NCI-H774 (cell line): ENCODE measurements at regions not wholly inside any gene's neighbourhood (a gene's known extent, or its start where the extent isn't known, plus 50 kb on each side); places are given as distances from the start of the nearest gene placed in this dataset.

ENCODE experiments used
- DNase-seq: peaks from one replicate; lab custom pipeline; 2025; lab: John Stamatoyannopoulos, UW

DNA sequence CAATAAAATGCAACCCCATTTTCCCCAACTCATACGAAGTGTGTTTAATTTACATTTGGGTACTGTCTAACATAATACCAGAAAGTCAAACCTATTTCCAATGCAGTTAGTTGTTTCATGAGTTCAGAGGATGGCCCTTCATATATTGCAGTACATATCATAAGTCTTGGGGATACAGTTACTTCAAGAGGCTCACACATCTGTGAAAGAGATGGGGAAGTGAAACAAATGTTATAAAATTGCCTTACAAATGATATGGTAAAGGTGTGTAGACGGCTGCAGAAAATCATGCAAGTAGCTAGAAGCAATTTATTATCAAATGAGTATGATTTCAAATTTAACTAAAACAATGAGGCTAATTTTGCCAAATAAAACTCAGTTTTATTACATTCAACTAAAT is 219.0 kb upstream of the CDH12 start:
- DNase-seq = no peak

DNA sequence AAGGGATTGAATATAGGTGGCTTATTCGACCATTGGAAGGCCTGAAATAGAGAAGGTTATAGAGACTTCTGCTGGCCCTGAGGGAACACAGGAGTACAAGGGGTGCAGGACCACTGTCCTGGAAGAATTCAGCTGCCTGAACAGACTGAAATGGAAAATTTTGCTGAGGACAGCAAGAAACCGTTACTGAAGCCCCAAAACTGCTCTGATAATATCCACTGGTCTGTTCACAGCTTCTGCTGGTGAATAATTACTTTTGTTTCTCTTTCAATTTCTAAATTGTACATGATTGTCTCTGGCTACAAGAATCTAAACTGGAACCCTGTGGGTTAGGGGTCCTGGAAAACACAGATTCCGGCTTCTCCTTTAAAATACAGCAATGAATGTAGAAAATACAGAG is 218.5 kb upstream of the CDH12 start:
- no peak for DNase-seq

DNA sequence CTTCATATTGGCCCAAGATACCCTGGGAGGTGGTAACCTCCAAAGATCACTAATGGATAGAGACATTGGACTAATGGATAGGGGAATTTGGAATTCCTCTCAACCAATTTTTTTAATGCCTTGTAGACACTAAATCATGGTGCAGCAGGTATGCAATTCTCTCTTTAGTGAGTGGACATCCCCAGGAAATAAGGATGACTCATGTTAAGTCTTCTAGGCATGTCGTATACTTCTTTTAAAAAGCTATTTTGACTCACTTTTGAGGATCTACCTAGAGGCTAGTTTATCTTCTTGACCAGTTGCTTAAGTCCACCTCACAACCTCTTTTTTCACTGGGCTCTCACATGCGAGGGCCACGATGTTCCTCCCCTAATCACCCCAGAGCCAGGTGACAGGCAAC is 211.6 kb upstream of the CDH12 start:
- no peak for DNase-seq

DNA sequence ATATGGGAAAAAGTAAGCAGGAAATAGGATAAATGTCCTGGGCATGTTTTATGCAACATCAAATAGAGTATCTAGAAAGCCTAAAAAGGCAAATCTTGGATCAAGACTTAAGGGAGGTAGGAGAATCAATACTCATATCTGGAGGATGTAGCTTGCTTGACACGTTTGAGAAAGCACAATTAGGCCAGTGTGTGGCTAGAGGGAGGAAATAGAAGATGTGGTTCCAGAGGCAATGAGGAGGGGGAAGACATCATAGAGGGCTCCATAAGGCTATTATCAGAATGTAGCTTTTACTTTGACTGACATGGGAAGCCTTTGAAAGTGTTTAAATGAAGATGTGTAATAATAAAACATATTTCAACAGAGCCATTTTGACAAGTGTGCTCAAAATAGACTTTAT is 200.7 kb upstream of the CDH12 start:
- DNase-seq = no peak

DNA sequence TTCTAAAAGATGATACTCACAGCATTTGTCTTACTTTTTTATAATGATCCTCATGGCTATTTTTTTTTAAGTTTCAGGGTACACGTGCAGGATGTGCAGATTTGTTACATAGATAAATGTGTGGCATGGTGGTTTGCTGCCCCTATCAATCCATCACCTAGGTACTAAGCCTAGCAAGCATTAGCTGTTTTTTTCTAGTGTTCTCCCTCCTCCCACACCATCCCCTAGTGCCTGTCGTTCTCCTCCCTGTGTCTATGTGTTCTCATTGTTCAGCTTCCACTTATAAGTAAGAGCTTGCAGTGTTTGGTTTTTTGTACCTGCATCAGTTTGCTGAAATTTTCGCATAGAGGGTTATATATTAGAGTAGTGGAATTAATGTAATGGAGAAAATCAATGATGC is 189.1 kb upstream of the CDH12 start:
- no peak for DNase-seq

DNA sequence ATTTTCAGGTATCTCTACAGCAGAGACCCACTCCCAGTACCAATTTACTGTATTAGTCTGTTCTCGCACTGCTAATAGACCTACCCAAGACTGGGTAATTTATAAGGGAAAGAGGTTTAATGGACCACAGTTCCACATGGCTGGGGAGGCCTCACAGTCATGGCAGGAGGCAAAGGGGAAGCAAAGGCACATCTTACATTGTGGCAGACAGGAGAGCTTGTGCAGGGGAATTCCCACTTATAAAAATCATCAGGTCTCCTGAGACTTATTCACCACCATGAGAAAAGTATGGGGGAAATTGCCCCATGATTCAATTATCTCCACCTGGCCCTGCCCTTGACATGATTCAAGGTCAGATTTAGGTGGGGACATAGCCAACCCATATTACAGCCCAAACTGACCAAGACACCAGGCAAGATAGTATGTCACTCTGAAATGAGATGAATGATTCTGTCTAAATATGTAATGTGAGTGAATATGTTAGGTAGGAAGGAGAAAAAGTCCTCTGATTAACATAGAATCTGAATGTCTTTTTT is 182.5 kb upstream of the CDH12 start:
- DNase-seq = no peak

DNA sequence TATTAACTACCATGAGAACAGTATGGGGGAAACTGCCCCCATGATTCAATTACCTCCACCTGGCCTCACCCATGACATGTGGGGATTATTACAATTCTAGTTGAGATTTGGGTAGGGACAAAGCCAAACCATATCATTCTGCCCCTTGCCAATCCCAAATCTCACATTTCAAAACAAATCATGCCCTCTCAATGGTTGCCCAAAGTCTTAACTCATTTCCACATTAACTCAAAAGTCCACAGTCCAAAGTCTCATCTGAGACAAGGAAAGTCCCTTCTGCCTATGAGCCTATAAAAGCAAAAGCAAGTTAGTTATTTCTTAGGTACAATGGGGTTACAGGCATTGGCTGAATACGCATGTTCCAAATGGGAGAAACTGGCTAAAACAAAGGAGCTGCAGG is 180.7 kb upstream of the CDH12 start:
- no peak for DNase-seq

DNA sequence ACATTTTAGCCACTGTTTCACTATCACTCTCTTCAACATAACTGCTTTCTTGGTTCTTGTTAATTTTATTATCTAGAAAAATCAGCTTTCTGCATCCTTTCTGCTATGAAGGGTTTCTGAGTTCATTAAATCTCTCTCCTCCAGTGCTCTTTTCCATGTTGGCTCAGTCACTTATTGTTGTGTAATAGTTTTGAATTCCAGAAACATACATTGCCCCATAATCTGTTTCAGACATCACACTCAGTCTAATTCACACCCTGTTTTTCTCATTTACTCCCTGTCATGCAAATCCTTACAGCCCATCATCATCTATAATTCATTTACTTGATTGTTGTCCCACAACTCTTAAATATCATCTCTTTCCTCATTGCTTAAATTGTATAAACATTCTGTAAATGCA is 176.1 kb upstream of the CDH12 start:
- no peak for DNase-seq

DNA sequence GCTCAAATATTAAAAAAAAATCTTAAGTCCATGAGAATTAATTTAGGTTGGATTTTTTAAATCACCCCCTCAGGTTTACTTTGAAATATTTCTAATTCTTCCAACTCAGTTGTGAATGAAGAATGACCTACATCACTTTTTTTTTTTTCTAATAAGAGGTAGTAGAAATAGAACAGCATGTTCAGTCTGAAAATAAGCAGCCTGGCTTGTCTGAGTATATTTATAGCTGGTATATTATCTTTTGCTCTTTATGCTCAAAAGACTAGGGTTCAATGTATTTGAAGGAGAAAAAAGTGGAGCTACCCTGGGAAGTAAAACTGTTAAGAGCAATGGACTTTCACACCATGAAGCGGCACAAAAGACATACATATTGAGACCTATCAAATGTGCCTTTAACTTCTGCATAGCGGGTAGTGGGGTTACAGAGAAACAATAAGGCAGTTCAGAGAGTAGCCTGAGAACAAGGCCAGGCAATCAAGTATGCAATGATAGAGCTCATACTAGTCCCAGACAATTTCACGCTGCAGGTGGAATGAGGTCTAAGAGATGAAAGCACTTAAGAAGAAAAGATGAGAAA is 175.4 kb upstream of the CDH12 start:
- DNase-seq = no peak

DNA sequence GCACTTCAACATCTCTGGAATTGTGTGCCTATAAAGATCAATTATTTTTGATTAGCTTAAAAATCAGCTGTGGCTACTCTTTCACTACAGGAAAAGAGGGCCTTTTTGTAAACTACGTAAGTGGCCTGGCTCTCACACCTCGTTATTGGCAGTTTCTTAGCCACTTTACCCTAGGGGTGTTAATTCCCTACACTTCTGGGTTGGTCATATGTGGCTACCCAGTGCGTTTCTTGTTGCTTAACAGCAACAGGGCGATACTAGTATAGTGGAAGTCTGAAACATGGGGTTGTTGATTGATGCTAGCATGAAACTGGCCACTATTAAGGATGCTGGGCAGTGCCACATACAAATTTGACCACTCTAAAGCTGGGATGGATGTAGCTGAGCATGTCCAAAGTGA is 174.7 kb upstream of the CDH12 start:
- DNase-seq = no peak

DNA sequence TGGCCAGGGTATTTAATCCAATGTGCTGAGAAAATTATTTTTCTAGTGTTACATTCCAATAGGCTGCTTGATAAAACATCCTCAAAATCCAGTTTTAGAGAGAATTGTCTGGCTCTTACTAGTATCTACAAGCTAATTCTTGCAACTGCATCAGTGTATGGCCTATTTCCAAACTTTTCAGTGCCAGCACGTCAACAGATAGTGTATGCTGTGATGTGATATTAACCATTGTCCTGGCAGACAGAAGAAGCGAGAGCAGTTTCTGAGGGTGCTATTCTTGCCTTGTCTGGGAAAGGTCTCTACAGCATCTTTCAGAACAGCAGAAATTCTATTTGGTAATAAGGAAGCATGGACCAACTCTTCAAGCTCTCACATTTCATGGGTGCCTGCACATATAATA is 174.2 kb upstream of the CDH12 start:
- DNase-seq = no peak

DNA sequence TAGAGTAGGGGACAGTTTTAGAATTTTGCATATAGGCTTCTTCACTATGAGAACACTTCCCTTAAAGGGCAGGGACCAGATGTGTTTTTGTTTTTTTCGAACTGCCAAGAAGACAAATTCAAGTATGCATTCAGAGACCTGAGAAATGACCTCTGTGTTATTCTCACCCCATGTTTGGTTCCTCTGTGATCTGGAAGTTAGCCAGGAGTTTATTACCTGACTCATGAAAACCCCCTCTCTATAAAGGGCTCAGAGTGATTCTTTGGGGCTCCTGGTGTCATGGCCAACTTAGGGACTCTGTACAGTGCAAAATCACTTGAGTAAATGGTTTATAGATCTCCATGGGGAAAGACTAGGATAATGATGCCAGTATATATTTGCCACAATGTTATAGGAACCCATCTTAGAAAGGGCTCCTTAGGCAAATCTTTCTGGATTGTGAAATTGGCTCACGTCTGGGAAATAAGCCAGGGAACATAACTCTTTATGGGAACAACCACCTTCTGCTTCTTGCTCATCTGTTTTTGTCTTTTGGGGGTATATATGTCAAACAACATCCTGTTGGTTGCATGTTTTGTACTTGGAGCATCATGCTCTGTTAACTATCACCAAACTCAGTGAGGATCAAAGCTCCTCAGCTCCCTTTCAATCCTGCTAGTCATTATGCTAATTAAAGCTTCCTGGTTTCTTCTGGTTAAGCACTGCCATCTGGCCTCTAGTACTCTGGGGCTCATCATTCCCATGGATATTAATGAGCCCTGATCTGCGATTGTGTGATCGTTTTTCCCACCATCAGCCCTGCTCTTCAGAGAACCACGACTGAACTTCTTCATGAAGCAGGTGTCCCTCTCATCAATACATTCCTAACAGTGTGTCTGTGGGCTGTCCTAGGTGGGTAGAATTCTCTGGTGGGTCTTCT is 173.4 kb upstream of the CDH12 start:
- no peak for DNase-seq

DNA sequence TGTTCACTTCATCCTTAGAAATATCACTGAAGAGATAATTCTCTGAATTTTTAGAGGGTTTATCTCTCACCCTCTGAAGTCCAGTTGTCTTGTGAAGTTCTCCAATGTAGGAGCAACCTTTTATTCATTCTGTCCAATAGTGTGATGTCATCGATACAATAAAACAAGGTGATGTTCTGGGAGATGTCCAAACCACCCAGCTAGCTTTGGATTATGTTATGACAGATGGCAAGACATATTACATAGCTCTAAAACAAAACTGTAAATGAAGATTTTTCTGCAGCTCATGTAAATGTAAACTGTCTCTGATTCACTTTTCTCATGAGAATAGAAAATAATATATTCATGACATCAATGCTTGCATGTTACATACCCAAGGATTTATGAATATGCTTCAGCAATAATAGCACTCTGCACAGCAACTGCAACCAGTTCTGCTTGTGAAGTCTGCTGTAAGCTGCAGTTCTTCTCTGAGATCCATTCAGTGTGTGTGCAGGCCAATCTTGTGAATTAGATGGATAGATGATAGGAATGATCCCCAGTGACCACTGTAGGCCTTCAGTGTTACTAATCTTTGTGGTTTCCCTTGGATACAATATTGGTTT is 172.6 kb upstream of the CDH12 start:
- no peak for DNase-seq

DNA sequence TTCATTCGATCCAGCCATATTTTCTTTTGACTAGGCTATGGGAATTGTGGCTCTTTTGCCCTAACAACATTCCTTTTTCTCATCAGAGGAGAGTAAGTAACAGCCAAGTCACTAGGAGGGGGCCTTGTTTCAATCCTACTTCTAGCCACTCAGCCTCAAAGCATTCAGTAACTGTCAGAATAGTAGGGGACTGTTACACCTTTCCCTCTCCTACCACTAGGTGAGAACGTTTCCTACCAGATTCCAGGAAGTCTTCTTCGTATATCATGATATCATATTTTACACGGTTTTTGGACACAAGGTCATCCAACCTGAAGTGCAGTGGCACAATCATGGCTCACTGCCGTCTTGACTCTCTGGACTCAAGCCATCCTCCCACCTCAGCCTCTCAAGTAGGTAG is 171.3 kb upstream of the CDH12 start:
- no peak for DNase-seq

DNA sequence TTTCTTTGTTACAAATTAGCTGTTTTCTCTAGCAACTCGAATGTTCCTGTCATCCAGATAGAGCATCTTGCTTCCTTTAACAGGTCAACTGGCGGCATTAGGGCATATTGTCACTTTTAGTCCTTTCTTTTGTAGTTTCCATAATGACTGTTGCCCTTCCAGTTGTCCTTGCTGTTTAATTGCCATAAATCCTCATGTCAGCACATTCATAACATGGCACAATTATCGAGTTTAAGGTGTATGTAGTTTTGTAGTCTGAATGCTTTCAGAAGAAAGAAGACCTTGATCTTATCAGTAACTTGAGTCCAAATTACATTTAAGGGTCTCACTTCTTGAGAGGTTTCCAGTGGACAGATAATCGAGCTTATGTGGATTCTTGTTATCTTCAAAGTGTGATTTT is 161.7 kb upstream of the CDH12 start:
- no peak for DNase-seq

DNA sequence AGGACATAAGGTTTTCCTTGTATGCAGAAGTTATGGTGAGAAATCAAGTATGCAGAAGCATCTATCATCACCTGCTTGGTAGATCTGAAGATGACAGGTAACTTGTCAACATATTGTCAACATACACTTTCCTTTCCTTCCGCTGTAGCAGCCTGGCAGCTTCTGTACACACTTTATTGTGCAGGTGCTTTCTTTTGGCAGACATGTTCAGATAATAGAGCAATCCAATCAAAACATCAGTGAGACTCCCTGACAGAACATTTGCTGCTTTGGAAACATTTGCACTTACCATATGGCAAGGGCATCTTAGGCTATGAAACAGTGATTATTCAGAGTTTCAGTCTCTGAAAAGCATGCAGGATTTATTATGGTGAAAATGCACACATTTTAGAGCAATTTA is 161.1 kb upstream of the CDH12 start:
- peak; percentile 68 for DNase-seq

DNA sequence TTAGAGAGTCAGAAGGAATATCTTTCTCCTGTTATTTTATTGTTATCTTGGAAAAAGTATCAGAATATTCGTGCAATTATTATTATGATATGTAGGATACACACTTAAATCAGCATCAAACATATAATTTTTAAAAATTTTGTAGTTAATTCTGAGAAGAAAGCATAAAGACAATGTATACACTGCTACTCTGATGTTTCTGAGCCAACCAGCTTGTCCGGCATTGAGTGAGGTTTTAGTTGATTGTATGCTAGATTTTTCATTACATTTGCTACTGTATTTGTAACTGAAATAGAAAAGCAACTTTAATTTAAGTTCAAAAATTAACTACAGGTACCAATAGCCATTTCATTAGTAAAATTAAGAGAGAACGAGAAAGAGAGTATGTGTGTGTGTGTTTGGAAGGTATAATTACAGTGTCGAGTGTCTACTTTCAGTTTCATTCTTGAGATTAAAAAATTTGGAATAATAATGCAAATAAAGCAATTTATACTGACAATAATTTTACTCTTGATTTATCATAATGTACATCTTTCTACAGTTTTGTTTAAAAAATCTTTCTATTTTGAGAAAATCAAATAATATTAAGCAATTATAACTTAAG is 160.4 kb upstream of the CDH12 start:
- peak; percentile 35 for DNase-seq

DNA sequence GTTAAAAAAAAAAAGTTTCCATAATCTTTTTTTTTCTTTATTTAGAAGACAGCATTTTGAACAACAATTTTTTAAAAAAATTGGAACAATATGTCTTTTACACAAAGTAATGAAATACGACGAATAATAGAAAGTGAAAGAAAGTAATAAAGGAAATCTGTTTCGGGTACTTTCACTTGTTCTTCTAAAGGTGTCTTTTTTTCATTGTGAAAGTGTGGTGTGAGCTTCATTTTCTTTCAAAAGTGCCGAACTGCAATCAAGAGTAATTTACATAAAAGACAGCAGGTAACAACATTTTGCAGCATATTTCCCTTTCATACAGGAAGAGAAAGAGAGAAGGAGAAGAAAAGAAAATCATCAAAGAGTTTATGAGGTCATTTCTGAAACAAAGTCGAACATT is 159.7 kb upstream of the CDH12 start:
- peak; percentile 42 for DNase-seq

DNA sequence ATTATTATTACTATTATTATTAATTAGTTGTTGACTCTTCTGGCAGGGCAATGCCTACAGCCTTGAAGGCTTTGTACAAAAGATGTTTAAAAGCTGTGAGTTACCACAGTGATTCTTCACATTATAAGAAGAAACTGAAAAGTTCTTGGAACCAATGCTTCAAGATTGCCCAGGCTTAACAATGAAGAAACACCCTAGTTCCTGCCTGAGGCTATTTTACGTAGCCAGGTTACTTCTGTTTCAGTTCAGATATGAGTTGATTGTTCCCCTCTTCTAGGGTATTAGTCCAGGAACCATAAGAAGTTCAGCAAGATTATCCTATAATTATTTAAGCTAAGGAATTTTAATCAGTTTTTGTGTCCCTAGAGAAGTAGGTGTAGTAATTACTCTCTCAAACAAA is 154.6 kb upstream of the CDH12 start:
- DNase-seq = no peak

DNA sequence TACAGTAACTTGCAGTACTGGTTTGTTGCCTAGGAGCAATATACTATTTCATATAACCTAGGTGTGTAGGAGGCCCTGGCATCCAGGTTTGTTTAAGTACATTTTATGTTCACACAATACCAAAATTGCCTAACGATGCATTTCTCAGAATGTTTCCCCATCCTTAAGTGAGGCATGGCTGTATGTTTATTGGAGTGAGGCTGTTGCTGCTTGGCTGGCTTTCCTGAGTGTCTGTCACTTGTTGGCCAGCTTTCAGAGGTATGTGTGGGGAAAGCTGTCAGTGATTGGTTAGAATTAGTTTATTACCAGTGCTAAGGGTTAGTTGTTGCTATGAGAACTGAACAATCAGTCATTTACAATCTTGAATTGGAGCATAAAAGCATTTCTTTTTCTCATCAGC is 154.1 kb upstream of the CDH12 start:
- no peak for DNase-seq

DNA sequence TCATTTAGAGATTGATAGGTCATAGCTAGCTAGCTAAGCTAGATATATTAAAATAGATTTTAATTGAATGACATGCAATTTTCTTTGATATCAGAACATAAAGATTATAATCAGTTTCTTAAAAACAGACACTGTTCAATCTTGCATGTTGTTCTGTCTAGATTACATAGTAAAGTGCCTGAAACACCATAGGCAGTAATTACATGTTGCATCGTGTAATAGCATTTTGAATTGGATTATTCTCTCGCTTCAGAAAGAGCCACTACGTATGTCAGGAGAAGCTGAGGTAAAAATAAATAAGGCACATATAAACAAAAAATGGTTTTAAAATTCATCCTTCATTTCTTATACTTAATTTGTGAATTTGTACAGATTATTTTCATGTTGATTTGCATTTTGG is 148.0 kb upstream of the CDH12 start:
- no peak for DNase-seq

DNA sequence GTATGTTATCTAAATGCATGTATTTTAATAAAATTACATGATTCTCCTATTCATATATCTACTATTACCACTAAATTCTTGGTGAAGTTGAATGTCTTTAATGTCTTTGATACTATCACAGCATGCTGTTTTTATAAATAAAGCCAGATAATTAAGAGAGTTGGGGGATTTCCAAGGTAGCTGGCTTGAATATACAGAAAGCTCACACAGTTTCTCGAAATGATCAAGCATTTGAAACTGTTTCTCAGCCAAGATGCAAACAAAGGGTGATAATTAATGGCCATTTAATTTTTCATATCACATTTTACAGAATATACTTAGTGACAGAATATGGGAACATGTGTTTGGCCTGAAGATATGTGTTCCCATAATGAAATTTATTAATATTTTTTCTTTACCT is 145.6 kb upstream of the CDH12 start:
- no peak for DNase-seq

DNA sequence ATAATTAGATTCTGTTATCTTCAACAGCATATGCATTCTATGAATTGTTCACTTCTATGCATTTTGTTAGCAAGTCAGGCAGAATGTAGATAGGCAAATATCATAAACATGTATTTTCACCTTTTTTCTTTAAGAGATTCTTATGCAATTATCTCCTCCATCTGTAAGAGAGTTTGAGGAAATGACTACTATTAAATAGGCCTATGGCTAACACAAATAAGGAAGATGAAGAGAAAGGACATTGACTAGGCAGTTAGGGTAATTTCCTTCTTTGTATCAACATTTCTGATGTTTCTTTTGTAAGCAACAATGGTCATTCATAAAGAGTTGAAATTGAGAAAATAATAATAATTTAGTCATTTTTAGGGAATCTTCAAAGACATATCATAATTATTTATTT is 145.2 kb upstream of the CDH12 start:
- DNase-seq = no peak
